ENCODE measurements at regions not wholly inside any gene's neighbourhood (a gene's known extent, or its start where the extent isn't known, plus 50 kb on each side); places are given as distances from the start of the nearest gene placed in this dataset.

DNA sequence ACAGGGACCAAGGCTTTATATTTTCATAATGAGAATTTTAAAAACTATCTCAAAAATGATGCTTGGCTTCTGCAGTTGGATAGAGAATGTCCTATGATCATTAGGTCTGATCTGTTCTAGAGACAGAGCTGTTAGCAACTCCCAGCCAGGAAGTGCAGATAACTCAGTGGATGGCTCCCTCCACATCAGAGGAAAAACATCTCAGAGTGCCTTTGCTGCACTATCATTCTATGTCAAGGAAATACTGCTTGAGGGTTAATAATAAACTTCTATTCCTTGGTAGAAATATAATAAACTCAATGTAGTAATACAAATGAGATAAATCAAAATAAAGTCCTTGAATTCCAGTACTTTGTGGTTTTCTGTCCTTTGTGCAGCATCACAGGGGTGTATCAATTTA, 78.0 kb upstream of the BET1 start:
- H3K18ac ChIP-seq (ENCODE audit: extremely low read depth, low read length): no peak overlapping the region
- no peaks in the 10 kb centered on the region for H3K79me2 ChIP-seq (ENCODE audit: control insufficient read depth in 1 of 2, insufficient read depth in 2 of 2, low read length in 2 of 2)
- H3K14ac ChIP-seq (ENCODE audit: insufficient read length): no peak overlapping the region
- H3K23me2 ChIP-seq (ENCODE audit: low read depth, low read length): no peaks in the 10 kb centered on the region
- no peak overlapping the region for H2BK120ac ChIP-seq (replicated peaks; ENCODE audit: low read depth, low read length)
- no peak overlapping the region for H4K8ac ChIP-seq (ENCODE audit: extremely low read depth, insufficient read depth, low read length)
- H3K56ac ChIP-seq (replicated peaks; ENCODE audit: insufficient read length, low read depth, low read length): no peak overlapping the region
- H3K4me2 ChIP-seq (ENCODE audit: insufficient read depth in 1 of 2, low read depth in 2 of 2, low read length in 2 of 2): no peak overlapping the region
- H4K91ac ChIP-seq (replicated peaks; ENCODE audit: insufficient read length, low read length): no peak overlapping the region
- no peaks in the 10 kb centered on the region for H3K36me3 ChIP-seq (ENCODE audit: control insufficient read depth in 2 of 4, insufficient read depth in 4 of 4, low read length in 3 of 4)
- CTCF ChIA-PET (ENCODE audit: partially characterized antibody): interaction anchor here (0.9 to 2.4 kb wide), 5 partner anchors 9 to 898 kb away, joined by 3 to 6 read pairs (median 3); no protein-coding TSS in a partner anchor
- H3K9ac ChIP-seq (replicated peaks in 1 of 4; ENCODE audit: extremely low read depth in 1 of 4, low read depth in 3 of 4, low read length in 3 of 4): no peak overlapping the region
- no peaks in the 10 kb centered on the region for H4K20me1 ChIP-seq (replicated peaks in 1 of 2; ENCODE audit: control insufficient read depth in 1 of 2, insufficient read depth in 2 of 2, low read length in 2 of 2)
- no peaks in the 10 kb centered on the region for H3K27me3 ChIP-seq (replicated peaks in 1 of 4; ENCODE audit: control insufficient read depth in 3 of 4, extremely low read depth in 1 of 4, insufficient read depth in 3 of 4, low read length in 3 of 4)
- DNase-seq (ENCODE audit: low read depth in 1 of 2, low spot score in 2 of 2) (no peak), FAIRE-seq (no peak)
- no peaks in the 10 kb centered on the region for H3K79me1 ChIP-seq (ENCODE audit: low read depth, low read length)
- H3K23ac ChIP-seq (ENCODE audit: insufficient read length): no peak overlapping the region
- no peaks in the 10 kb centered on the region for H3K9me3 ChIP-seq (ENCODE audit: insufficient read depth in 2 of 2, low read depth in 1 of 2, low read length in 1 of 2)
- H3K4me3 ChIP-seq (ENCODE audit: extremely low read depth in 1 of 4, insufficient read depth in 2 of 4, low read depth in 3 of 4, low read length in 4 of 4): no peak overlapping the region
- H2AFZ ChIP-seq (ENCODE audit: low read length): no peak overlapping the region
- H2AK5ac ChIP-seq (ENCODE audit: low read depth, low read length): no peak overlapping the region
- H2BK20ac ChIP-seq (ENCODE audit: low read length): no peak overlapping the region
- POLR2A ChIA-PET (ENCODE audit: partially characterized antibody): no interaction called here
- H2BK15ac ChIP-seq (ENCODE audit: low read length): no peak overlapping the region
- no peak overlapping the region for H4K5ac ChIP-seq (ENCODE audit: insufficient read length, low read depth, low read length)
- H3K27ac ChIP-seq (ENCODE audit: low read depth, low read length): no peak overlapping the region
- no peak overlapping the region for H2BK5ac ChIP-seq (ENCODE audit: low read depth, low read length)
- H2BK12ac ChIP-seq (ENCODE audit: low read depth, low read length): no peak overlapping the region
- no peaks in the 10 kb centered on the region for H3K4me1 ChIP-seq (replicated peaks in 1 of 4; ENCODE audit: control insufficient read depth in 3 of 4, insufficient read depth in 4 of 4, low read length in 3 of 4)
- H3K4ac ChIP-seq (replicated peaks; ENCODE audit: insufficient read length, low read depth, low read length): no peak overlapping the region
- TF ChIP-seq SUZ12 (IDR thresholded peaks at IDR 0.05; ENCODE audit: low read length) (no peak), RBBP5 (IDR thresholded peaks at IDR 0.05; ENCODE audit: borderline replicate concordance, low read depth, low read length) (no peak), KDM1A (IDR thresholded peaks at IDR 0.05; ENCODE audit: borderline replicate concordance, low read length) (no peak), SAP30 (IDR thresholded peaks at IDR 0.05; ENCODE audit: insufficient read depth, insufficient replicate concordance, low read length) (no peak), NANOG (IDR thresholded peaks at IDR 0.05; ENCODE audit: insufficient read depth, low read depth, low read length, poor library complexity, severe bottlenecking) (no peak), BACH1 (IDR thresholded peaks at IDR 0.05; ENCODE audit: low read length) (no peak), TAF7 (optimal IDR thresholded peaks at IDR 0.05; ENCODE audit: borderline replicate concordance, low read depth, low read length) (no peak), ASH2L (IDR thresholded peaks at IDR 0.05; ENCODE audit: low read length) (no peak), CEBPB (IDR thresholded peaks at IDR 0.05; ENCODE audit: low read depth, low read length) (no peak), PHF8 (conservative IDR thresholded peaks at IDR 0.05; ENCODE audit: low read depth, low read length) (no peak), KDM4A (IDR thresholded peaks at IDR 0.05; ENCODE audit: low read depth, low read length, severe bottlenecking) (no peak), POLR2AphosphoS5 (IDR thresholded peaks at IDR 0.05; ENCODE audit: low read depth, low read length) (no peak), SIRT6 (IDR thresholded peaks at IDR 0.05; ENCODE audit: low read length) (no peak), SP4 (IDR thresholded peaks at IDR 0.05; ENCODE audit: low read length) (no peak), ZNF274 (IDR thresholded peaks at IDR 0.05; ENCODE audit: borderline replicate concordance, extremely low read depth, low read length) (no peak), E2F6 (IDR thresholded peaks at IDR 0.05) (no peak), CHD2 (IDR thresholded peaks at IDR 0.05; ENCODE audit: low read length) (no peak)

Data from H1 (cell line).